Dendritic cell treated with granulocyte-macrophage colony-stimulating factor and Interleukin-4, amounts not matched to agents 40 ng/mL and 50 ng/mL, for 4 days (primary cell): ENCODE measurements at regions not wholly inside any gene's neighbourhood (a gene's known extent, or its start where the extent isn't known, plus 50 kb on each side); places are given as distances from the start of the nearest gene placed in this dataset.
"Not testable (repeated sequence)": the region's sequence is repeated elsewhere in the genome, so short reads cannot be mapped to it uniquely, and the experiment has no call there.

Experiments
- H3K27ac Mint-ChIP-seq: one replicate; pipeline ENCODE4 v1.8.0; 2022; ENCODE audit warnings: mild to moderate bottlenecking, mixed read lengths
- H3K27me3 Mint-ChIP-seq: one replicate; pipeline ENCODE4 v1.8.0; 2022; ENCODE audit warnings: mild to moderate bottlenecking, mixed read lengths
- H3K36me3 Mint-ChIP-seq: one replicate; pipeline ENCODE4 v1.8.0; 2022; ENCODE audit warnings: low read depth, mixed read lengths
- H3K4me1 Mint-ChIP-seq: one replicate; pipeline ENCODE4 v1.8.0; 2022; ENCODE audit warnings: low read depth, mixed read lengths
- H3K4me3 Mint-ChIP-seq: one replicate; pipeline ENCODE4 v1.8.0; 2022; ENCODE audit warnings: mild to moderate bottlenecking, moderate library complexity, mixed read lengths
- H3K9me3 Mint-ChIP-seq: one replicate; pipeline ENCODE4 v1.8.0; 2022; ENCODE audit warnings: mixed read lengths
- intact Hi-C: fragments of 100-400 bp; cut with micrococcal nuclease; formaldehyde crosslinking; loops from one replicate; pipeline ENCODE4 v1.15.0; 2022

DNA sequence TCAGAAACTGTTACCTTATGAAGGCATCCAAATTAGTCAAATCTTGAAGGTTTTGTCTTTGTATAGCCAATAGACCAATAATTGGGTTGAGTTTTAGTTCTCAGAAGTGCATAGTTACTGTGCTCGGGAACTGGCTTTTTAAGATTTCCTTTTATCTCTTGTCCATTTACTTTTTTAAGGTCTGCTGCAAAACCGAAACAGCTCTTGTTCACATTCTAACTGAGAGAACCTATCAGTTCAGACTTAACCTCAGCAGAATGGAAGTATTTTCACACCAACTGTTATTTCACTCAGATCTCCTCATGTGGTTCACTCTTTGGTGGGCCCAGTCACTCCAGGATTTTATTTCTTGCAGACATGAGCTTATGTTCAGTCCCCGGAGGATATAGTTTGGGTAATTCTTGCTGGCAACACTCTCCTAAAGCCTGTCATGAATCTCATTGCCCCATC lies 55.5 kb downstream of the TPBG start:
- no peaks in the 10 kb centered on the region for H3K27me3 Mint-ChIP-seq
- no peak overlapping the region for H3K27ac Mint-ChIP-seq
- no peaks in the 10 kb centered on the region for H3K4me1 Mint-ChIP-seq
- no peaks in the 10 kb centered on the region for H3K36me3 Mint-ChIP-seq
- H3K9me3 Mint-ChIP-seq = no peaks in the 10 kb centered on the region
- intact Hi-C loops = no loop called here
- H3K4me3 Mint-ChIP-seq = no peak overlapping the region

DNA sequence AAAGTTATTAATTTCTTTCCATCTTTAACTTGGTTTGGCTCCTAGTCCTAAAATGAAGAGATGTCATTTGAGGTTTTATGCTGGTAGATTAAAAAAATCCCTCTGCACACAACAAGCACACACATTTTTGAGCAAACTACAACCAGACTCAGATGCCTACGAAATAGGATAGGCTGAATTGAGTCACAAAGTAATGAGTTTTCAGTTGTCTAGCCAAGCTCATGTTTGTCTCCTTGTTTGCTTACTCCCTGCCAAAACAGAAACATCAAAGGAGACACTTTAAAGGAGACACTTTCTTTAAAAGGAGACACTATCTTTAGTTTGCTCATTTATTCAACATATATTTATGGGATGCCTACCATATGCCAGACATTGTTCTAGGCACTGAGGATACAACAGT lies 56.2 kb downstream of the TPBG start:
- intact Hi-C loops = no loop called here

DNA sequence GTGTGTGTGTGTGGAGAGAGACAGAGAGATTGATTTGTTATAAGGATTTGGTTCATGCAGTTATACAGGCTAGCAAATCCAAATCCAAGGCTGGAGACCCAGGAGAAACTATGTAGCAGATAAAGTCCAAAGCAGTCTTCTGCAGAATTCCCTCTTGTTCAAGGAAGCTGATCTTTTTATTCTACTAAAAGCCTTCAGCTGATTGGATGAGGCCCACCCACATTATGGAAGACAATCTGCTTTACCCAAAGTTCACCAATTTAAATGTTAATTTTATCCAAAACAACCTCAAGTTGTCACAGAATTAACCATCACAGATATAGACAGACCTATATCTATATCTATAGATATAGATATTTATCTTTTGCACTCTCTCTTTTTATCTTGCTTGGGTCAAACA lies 67.0 kb downstream of the TPBG start:
- no peaks in the 10 kb centered on the region for H3K27me3 Mint-ChIP-seq
- H3K9me3 Mint-ChIP-seq = no peaks in the 10 kb centered on the region
- no peaks in the 10 kb centered on the region for H3K4me1 Mint-ChIP-seq
- H3K4me3 Mint-ChIP-seq = no peak overlapping the region
- no peaks in the 10 kb centered on the region for H3K36me3 Mint-ChIP-seq
- no peak overlapping the region for H3K27ac Mint-ChIP-seq
- intact Hi-C loops = no loop called here

More for the DNA sequence above, 56.2 kb downstream of the TPBG start:
- Mint-ChIP-seq H3K27ac (no peak overlapping the region), H3K4me1 (no peaks in the 10 kb centered on the region), H3K4me3 (no peak overlapping the region), H3K36me3 (no peaks in the 10 kb centered on the region), H3K9me3 (no peaks in the 10 kb centered on the region), H3K27me3 (no peaks in the 10 kb centered on the region)

DNA sequence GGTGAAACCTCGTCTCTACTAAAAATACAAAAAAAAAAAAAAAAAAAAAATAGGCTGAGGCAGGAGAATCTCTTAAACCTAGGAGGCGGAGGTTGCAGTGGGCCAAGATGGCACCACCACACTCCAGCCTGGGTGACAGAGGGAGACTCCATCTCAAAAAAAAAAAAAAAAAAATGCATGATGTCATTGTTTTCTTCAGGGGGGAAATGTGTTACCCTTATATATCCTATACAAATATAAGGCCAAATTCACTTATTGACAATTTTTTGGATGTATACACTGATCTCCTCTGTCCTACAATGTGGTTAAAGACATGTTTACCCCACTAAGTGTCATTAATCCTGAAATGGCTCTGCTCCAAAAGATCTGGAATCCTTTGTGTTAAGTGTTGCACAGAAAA lies 73.1 kb downstream of the TPBG start:
- no peak overlapping the region for H3K27ac Mint-ChIP-seq
- H3K9me3 Mint-ChIP-seq = no peaks in the 10 kb centered on the region
- no peaks in the 10 kb centered on the region for H3K36me3 Mint-ChIP-seq
- no peaks in the 10 kb centered on the region for H3K27me3 Mint-ChIP-seq
- no peak overlapping the region for H3K4me3 Mint-ChIP-seq
- intact Hi-C loops = no loop called here
- H3K4me1 Mint-ChIP-seq = no peaks in the 10 kb centered on the region

DNA sequence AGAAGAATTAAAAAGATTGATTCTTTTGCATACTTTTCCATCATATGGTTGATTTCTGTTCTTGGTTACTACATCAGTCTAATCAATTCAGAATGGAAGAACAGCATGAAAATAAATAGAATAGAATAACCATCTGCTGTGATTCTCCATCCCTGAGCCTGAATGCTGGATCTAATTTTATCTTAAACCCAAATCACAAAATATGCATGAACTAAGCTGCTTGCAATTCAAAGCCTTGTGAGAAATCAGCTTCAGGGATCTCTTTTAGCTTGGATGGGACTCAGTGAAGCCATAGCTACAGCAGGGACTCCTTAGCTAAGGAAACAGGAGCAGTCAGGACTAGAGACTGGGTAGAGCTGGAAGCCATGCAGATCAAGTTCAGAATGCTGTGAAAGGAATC lies 74.1 kb downstream of the TPBG start:
- Mint-ChIP-seq H3K27me3 (no peaks in the 10 kb centered on the region), H3K9me3 (no peaks in the 10 kb centered on the region), H3K4me1 (no peaks in the 10 kb centered on the region), H3K4me3 (no peak overlapping the region), H3K27ac (no peak overlapping the region), H3K36me3 (no peaks in the 10 kb centered on the region)
- intact Hi-C loops = no loop called here

DNA sequence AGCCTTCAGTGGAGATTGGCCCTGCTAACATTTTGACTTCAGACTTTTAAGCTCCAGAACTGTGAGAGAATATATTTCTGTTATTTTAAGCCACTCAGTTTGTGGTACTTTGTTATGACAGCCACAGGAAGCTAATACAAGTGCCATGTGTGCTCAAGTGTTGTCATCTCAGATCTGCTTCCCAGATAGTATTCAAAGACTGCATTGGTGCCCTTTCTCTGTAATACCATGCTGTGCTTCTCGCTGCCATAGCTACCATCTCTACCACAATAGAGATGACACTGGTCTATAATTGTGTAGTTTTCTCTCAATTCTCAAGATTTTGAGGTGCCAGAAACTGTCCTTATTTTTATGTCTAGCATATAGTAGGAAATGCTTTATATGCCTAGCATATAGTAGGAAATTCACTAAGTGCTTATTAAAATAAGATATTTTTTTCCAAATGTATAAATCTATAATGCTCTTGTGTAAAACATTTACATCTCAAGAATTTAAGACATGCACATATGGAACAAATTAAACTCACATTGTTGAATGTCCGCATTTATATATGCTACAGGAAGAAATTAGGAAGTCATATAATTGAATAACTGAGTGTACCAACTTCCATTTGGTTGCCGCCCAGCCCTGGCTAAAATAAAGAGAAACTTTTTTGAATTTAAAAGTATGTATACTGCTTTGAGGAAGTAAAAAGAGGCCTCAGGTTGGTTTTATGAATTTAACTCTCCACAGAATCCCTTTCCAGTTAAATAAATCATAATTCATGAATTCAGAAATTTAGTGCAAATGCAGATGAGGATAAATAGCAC lies 77.6 kb downstream of the TPBG start:
- Mint-ChIP-seq H3K27me3 (no peaks in the 10 kb centered on the region), H3K9me3 (no peaks in the 10 kb centered on the region), H3K36me3 (no peaks in the 10 kb centered on the region), H3K4me1 (no peaks in the 10 kb centered on the region), H3K27ac (no peak overlapping the region), H3K4me3 (no peak overlapping the region)
- intact Hi-C loops = no loop called here

DNA sequence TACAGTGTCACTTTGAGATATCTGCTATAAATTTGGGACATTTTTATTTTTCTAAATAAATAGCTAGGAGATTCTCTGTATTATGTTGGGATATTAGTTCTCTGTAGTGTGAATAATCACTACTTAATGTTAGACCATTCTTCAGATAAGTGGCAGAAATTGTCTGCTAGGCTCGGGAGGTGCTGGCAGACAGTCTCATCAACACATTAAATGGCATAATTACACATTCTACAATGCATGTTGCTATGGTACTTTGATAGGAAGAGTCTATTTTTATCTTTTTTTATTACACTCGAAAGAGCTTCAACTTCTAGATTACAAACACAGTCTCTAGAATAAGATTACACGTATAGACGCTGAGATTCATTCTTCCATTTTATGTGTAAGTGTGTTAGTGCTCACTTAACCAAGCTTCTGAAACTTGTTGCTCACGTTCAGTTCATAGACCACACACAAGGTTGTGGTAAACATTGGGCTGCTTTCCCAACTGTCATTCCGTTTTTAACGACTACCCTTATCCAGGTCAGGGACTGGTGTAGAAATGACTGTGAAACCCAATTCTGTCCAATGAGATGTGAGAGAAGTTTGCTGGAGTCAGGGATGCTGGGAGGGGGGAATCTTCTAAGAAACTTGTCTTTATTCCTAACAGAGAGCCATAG lies 78.6 kb downstream of the TPBG start:
- intact Hi-C loops = no loop called here
- H3K4me3 Mint-ChIP-seq = no peak overlapping the region
- no peaks in the 10 kb centered on the region for H3K36me3 Mint-ChIP-seq
- no peaks in the 10 kb centered on the region for H3K9me3 Mint-ChIP-seq
- no peak overlapping the region for H3K27ac Mint-ChIP-seq
- H3K27me3 Mint-ChIP-seq = no peaks in the 10 kb centered on the region
- H3K4me1 Mint-ChIP-seq = no peaks in the 10 kb centered on the region

DNA sequence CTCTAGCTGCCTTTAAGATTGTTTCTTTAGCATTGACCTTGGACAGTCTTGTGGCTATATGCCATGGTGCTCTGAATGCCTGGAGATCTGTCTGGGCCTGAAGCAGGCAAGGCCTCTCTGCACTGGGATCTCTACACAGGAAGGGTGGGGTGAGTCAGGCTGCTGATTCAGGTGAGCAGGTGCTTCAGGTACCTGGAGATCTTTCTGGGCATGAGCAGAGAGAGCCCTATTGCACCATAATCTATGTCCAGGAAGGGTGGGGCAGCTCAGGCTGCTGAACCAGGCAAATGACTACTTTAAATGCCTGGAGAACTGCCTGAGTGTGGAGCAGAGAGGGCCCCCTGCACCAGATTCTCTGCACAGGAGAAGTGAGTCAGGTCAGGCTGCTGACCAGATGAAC lies 94.5 kb downstream of the TPBG start:
- intact Hi-C loops = no loop called here
- Mint-ChIP-seq H3K36me3 (no peaks in the 10 kb centered on the region), H3K4me3 (no peak overlapping the region), H3K4me1 (no peaks in the 10 kb centered on the region), H3K9me3 (peaks cover 61% of the 10 kb centered on the region), H3K27me3 (no peaks in the 10 kb centered on the region), H3K27ac (no peak overlapping the region)

DNA sequence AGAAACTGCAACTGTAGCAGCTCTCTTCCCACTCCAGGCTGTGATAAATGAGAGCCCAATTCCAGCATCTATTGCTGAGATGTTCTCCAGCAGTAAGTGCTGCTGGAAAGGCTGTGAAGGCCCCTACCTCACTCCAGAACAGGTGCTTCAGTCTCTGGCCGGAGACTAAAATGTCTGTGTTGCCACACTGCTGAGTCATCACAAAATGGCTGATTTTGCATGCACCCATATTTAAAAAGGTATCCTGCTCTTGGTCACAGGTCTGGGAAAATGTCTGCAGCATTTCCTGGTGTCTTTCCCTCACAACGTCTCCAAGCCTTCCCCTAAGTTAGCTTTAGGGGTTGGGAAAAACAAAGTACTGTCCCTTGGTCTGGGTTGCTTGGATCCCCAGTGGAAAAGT lies 95.1 kb downstream of the TPBG start:
- H3K4me1 Mint-ChIP-seq = no peaks in the 10 kb centered on the region
- H3K9me3 Mint-ChIP-seq = peaks cover 56% of the 10 kb centered on the region
- intact Hi-C loops = no loop called here
- H3K4me3 Mint-ChIP-seq = no peak overlapping the region
- H3K27ac Mint-ChIP-seq = no peak overlapping the region
- H3K27me3 Mint-ChIP-seq = no peaks in the 10 kb centered on the region
- H3K36me3 Mint-ChIP-seq = no peaks in the 10 kb centered on the region

DNA sequence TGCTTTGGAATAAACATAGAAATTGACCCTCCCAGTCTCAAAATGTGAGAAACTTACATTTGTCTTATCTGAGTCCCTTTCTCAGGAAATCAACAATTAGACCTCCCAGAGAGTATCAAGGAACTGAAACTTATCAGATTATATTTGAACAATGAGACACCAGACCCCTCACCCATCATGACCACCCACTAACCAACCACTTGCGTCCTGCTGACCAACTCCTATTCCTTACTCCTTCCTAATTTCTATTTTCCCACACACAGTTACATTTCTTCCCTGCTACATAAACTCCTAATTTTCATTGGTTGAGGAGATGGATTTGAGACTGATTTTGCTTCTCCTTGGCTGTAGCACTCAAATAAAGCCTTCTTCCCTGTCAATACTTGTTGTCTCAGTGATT lies 97.9 kb downstream of the TPBG start:
- Mint-ChIP-seq H3K4me3 (no peak overlapping the region), H3K4me1 (no peaks in the 10 kb centered on the region), H3K9me3 (peaks cover 27% of the 10 kb centered on the region), H3K36me3 (no peaks in the 10 kb centered on the region), H3K27ac (no peak overlapping the region), H3K27me3 (no peaks in the 10 kb centered on the region)
- intact Hi-C loops = no loop called here

DNA sequence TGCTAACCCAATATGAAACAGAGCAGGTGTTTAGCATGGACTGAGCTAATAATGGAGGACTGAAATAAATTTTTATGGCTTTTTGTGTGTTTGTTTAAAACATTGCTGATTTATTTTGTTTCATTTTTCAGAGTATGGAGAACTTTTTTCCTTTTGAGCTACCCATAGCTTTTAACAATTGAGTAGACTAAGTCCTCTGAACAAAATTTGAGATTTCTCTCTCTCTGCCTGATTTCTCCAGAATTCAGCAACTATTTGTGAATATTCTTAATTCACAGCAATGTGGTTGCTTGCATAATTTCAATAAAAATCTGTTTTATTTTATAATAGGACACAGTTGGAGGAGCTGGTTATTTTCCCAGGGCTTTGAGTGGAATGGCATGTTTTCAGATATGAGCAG lies 103.7 kb downstream of the TPBG start:
- Mint-ChIP-seq H3K4me3 (no peak overlapping the region), H3K9me3 (peaks cover 47% of the 10 kb centered on the region), H3K27ac (no peak overlapping the region), H3K27me3 (no peaks in the 10 kb centered on the region), H3K36me3 (no peaks in the 10 kb centered on the region), H3K4me1 (no peaks in the 10 kb centered on the region)
- intact Hi-C loops = no loop called here

DNA sequence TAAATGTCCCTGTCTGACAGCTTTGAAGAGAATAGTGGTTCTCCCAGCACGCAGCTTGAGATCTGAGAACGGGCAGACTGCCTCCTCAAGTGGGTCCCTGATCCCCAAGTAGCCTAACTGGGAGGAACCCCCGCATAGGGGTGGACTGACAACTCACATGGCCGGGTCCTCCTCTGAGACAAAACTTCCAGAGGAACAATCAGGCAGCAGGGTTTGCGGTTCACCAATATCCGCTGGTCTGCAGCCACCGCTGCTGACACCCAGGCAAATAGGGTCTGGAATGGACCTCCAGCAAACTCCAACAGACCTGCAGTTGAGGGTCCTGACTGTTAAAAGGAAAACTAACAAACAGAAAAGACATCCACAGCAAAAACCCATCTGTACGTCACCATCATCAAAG lies 106.5 kb downstream of the TPBG start:
- peaks cover 49% of the 10 kb centered on the region for H3K9me3 Mint-ChIP-seq
- H3K27ac Mint-ChIP-seq, H3K36me3 Mint-ChIP-seq, H3K4me1 Mint-ChIP-seq, H3K27me3 Mint-ChIP-seq, intact Hi-C loops, H3K4me3 Mint-ChIP-seq: not testable (repeated sequence)

DNA sequence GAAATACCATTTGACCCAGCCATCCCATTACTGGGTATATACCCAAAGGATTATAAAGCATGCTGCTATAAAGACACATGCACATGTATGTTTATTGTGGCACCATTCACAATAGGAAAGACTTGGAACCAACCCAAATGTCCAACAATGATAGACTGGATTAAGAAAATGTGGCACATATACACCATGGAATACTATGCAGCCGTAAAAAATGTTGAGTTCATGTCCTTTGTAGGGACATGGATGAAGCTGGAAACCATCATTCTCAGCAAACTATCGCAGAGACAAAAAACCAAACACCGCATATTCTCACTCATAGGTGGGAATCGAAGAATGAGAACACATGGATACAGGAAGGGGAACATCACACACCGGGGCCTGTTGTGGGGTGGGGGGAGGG lies 111.5 kb downstream of the TPBG start:
- H3K36me3 Mint-ChIP-seq, intact Hi-C loops, H3K27ac Mint-ChIP-seq, H3K4me3 Mint-ChIP-seq, H3K4me1 Mint-ChIP-seq, H3K27me3 Mint-ChIP-seq: not testable (repeated sequence)
- peaks cover 25% of the 10 kb centered on the region for H3K9me3 Mint-ChIP-seq

DNA sequence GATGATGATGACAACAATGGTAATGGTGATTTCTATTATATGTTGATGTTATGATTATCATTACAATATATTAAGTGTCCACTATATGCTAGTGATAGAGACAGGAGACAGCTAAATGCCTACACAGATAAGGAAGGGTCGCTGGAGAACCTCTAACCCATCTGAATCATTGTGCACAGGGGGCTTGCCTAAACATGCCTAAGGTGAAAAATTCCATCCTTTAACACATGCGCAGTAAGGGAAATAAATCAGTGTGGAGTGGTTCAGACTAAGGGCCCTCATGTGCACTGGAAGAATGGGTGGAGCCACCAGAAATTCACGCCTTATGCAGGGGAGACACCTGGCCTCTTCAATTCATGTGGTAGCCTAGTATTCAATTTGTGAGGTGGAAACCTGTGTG lies 120.4 kb downstream of the TPBG start:
- Mint-ChIP-seq H3K4me3 (no peak overlapping the region), H3K4me1 (no peaks in the 10 kb centered on the region), H3K36me3 (no peaks in the 10 kb centered on the region), H3K27ac (no peak overlapping the region), H3K27me3 (no peaks in the 10 kb centered on the region), H3K9me3 (peaks cover 40% of the 10 kb centered on the region)
- intact Hi-C loops = no loop called here
